ENCODE measurements at regions not wholly inside any gene's neighbourhood (a gene's known extent, or its start where the extent isn't known, plus 50 kb on each side); places are given as distances from the start of the nearest gene placed in this dataset.

- DNase-seq, result no peak
Observed at GRCh38 chr2:121969766-121970639, 214.6 kb downstream of the TSN start.

GRCh38 chr2:121972203-121972602 lies 216.8 kb downstream of the TSN start:
- DNase-seq, result no peak

GRCh38 chr2:121974897-121975661 lies 219.6 kb downstream of the TSN start:
- peak; percentile 75 for DNase-seq

GRCh38 chr2:121976926-121977325 lies 221.5 kb downstream of the TSN start:
- DNase-seq, result no peak

- no peak for DNase-seq
Observed at GRCh38 chr2:121977326-121977725, 221.9 kb downstream of the TSN start.

- no peak for DNase-seq
Observed at GRCh38 chr2:121992700-121993099, 237.2 kb downstream of the TSN start.

GRCh38 chr2:121993682-121994081 lies 238.2 kb downstream of the TSN start:
- no peak for DNase-seq

GRCh38 chr2:121994238-121995206 lies 239.1 kb downstream of the TSN start:
- no peak for DNase-seq

- DNase-seq, result no peak
Observed at GRCh38 chr2:121998751-121999150, 243.3 kb downstream of the TSN start.

GRCh38 chr2:121999264-121999663 lies 243.8 kb downstream of the TSN start:
- peak; percentile 55 for DNase-seq

- no peak for DNase-seq
Observed at GRCh38 chr2:122000556-122001340, 245.3 kb downstream of the TSN start.

- no peak for DNase-seq
Observed at GRCh38 chr2:122001441-122001874, 246.0 kb downstream of the TSN start.

- DNase-seq, result no peak
Observed at GRCh38 chr2:122003196-122003940, 247.9 kb downstream of the TSN start.

GRCh38 chr2:122007126-122007525 lies 251.7 kb downstream of the TSN start:
- DNase-seq, result no peak

- DNase-seq, result no peak
Observed at GRCh38 chr2:122007577-122007976, 252.1 kb downstream of the TSN start.

GRCh38 chr2:122009561-122009960 lies 254.1 kb downstream of the TSN start:
- no peak for DNase-seq

- peak; percentile 52 for DNase-seq
Observed at GRCh38 chr2:122011493-122012270, 256.2 kb downstream of the TSN start.

- DNase-seq, result no peak
Observed at GRCh38 chr2:122018736-122019135, 263.3 kb downstream of the TSN start.

GRCh38 chr2:122019724-122020123 lies 264.3 kb downstream of the TSN start:
- no peak for DNase-seq

GRCh38 chr2:122020377-122020776 lies 264.9 kb downstream of the TSN start:
- no peak for DNase-seq

All from fibroblast of skin of right biceps (primary cell).